GM13977 (cell line): ENCODE measurements at regions not wholly inside any gene's neighbourhood (a gene's known extent, or its start where the extent isn't known, plus 50 kb on each side); places are given as distances from the start of the nearest gene placed in this dataset.

Experiments used
- DNase-seq: peaks from one replicate; pipeline ENCODE4 v3.0.0; 2012; ENCODE audit warnings: low spot score
- in situ Hi-C: fragments of 300-500 bp; cut with MboI; formaldehyde crosslinking; loops from one replicate; pipeline ENCODE4 v1.12.0; 2022; ENCODE audit warnings: low sequenced_read_pairs, low pct_unique_long_range_greater_than_20kb, mixed read lengths, inconsistent platforms; ENCODE audit not compliant: unreplicated experiment
- TF ChIP-seq, protein P1 (sequence below): IDR thresholded peaks from 2 replicates; pipeline ENCODE4 v1.5.1; 2012; ENCODE audit warnings: mild to moderate bottlenecking, control low read depth; ENCODE audit not compliant: insufficient read depth; ENCODE audit errors: extremely low read depth, missing control alignments

DNA sequence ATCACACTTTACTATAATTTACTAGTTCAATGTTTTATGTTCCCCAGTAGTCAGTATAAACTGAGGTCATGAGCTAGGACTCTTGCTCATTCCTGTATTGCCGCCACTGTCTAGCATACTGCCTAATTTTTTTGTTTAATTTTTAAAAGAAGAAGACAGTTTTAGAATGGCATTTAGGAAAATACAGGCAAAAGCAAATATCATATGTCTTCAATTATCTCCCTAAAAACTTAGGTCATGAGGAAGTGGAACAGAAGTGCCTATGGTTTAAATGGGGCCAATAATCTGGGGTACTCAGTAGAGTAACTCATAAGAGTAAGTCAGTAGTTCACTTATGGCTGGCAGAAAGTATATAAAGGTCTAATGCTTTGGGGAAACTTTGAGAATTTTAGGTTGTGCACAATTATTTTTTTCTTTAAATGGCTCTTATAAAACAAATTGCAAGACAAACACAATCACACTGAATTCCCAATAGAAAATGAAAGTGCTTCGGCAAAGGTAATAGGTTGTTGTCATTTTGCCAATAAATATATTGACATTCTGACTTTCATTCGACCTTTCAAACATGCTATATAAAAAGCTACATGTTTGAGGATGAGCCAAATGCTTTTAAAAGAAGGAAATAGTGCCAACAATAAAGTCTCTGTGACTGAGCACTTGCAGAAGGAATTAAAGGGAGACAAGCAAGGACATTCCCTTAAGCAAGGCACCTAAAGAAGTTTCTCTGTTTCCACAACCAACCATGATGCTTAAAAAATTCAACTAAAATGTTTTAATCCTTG is 390.1 kb downstream of the PDGFC start:
- in situ Hi-C loops: no loop called here
- no peak for DNase-seq
- TF ChIP-seq, protein P1, sequence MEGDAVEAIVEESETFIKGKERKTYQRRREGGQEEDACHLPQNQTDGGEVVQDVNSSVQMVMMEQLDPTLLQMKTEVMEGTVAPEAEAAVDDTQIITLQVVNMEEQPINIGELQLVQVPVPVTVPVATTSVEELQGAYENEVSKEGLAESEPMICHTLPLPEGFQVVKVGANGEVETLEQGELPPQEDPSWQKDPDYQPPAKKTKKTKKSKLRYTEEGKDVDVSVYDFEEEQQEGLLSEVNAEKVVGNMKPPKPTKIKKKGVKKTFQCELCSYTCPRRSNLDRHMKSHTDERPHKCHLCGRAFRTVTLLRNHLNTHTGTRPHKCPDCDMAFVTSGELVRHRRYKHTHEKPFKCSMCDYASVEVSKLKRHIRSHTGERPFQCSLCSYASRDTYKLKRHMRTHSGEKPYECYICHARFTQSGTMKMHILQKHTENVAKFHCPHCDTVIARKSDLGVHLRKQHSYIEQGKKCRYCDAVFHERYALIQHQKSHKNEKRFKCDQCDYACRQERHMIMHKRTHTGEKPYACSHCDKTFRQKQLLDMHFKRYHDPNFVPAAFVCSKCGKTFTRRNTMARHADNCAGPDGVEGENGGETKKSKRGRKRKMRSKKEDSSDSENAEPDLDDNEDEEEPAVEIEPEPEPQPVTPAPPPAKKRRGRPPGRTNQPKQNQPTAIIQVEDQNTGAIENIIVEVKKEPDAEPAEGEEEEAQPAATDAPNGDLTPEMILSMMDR: no peak

DNA sequence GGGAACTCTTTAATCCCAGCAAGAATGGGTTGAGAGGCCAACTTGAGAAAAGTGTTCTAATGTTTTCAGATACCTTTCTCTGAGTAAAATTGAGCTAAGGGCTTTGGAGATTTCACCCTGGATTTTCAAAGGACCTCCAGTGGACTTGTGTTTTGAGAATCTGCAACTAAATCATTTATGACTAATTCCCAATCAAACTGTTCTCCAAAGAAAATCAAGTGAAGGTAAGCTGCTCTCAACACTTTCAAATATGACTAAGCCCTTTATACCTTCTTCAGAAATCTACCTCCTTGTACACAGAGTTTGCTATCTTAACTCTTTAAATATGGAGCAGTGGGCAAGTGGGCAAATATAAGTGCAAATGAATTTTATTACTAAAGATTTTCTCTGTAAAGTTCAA is 392.9 kb downstream of the PDGFC start:
- in situ Hi-C loops: no loop called here

DNA sequence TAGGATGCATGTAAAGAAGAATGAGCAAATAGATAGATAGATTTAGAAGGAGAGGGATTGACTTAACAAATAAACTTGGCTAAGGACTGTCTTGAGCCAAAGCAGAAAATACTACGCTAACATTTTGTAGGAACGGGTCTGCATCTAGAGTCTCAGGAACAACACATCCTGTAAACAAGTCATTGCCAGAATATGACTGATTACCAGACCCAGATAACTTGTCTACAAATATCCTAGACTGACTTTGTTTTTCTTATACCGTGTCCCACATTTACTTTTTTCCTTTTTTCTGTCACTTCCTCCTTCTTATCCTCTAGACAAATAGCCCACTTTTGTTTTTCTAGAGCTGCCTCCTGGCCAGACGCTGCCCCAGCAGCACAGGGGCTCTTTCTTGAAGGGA is 393.6 kb downstream of the PDGFC start:
- in situ Hi-C loops: no loop called here
- TF ChIP-seq, protein P1: no peak
- no peak for DNase-seq

More for the DNA sequence above, 392.9 kb downstream of the PDGFC start:
- no peak for DNase-seq
- TF ChIP-seq, protein P1: no peak

DNA sequence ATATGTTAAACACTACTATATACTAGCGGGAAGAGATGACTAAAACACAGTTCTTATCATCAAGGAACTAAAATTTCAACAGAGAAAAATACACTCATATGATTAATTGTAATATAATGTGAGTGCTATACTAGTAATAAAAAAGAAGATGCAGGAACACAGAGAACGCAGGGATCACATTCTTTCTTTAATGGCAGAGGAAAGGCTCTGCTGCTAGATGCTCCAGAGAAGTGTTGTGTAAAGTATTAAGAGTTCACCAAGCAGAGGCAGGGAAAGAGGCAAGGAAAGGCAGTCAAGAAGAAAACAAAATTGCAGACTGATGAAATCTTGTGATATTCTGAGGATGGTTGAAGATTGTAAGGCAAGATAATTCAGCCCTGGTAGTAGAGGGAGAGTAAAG is 394.7 kb downstream of the PDGFC start:
- DNase-seq: no peak
- TF ChIP-seq, protein P1: no peak
- in situ Hi-C loops: no loop called here

DNA sequence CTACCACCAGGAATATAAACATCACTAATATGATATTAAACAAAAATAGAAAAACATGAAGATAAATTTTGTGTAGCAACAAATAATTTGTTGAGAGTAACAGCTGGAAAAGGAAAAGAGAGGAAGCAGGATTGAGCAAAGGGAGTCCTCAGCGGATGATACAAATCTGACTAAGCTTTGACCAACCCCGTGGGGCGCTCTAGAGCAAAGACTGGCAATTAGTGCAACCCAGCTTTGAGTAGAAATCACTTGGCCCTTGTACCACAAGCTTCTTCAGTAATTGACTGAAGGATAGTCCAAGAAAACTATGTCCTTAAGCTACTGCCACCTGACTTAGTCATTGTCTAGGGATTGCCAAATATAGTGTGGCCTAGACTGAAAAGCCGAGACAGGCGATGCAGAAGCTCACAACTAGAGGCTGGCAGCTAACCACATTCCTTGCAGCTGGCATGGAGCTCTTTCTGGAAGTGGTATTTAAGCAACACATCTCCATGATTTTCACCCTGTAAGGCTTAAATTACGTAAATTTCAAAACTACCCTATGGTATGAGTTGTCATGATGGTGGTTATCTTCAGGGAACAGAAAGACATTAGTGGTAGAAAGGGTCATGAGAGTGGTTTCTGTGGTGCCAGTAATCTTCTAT is 396.0 kb downstream of the PDGFC start:
- TF ChIP-seq, protein P1: no peak
- in situ Hi-C loops: no loop called here
- DNase-seq: no peak

DNA sequence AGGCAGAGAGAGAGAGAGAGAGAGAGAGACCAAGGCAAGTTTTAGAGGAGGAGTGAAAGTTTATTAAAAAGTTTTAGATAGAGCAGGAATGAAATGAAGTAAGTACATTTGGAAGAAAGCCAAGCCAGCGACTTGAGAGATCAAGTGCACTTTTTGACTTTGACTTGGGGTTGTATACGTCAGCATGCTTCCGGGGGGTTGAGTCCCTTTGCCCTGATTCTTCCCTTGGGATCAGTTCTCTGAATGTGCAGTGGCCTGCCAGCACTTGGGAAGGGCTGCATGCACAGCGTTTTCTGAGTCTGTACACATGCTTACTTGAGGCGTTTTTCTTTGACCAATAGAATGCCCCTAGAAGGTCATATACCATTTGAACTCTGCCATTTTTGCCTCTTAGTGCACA is 400.5 kb downstream of the PDGFC start:
- in situ Hi-C loops: no loop called here
- TF ChIP-seq, protein P1: no peak
- DNase-seq: no peak
